ENCODE measurements at regions not wholly inside any gene's neighbourhood (a gene's known extent, or its start where the extent isn't known, plus 50 kb on each side); places are given as distances from the start of the nearest gene placed in this dataset.

GRCh38 chr2:5391362-5391761 lies 300.8 kb upstream of the SOX11 start:
- TF ChIP-seq EZH2phosphoT487 (IDR thresholded peaks at IDR 0.05; ENCODE audit: insufficient read depth, low read depth) (no peak), EZH2 (IDR thresholded peaks at IDR 0.05; ENCODE audit: insufficient read depth, poor library complexity, severe bottlenecking) (no peak)

Measured in GM23248 (cell line).